AG09319 (cell line): ENCODE measurements at regions not wholly inside any gene's neighbourhood (a gene's known extent, or its start where the extent isn't known, plus 50 kb on each side); places are given as distances from the start of the nearest gene placed in this dataset.
"Not testable (repeated sequence)": the region's sequence is repeated elsewhere in the genome, so short reads cannot be mapped to it uniquely, and the experiment has no call there.

Experiments used
- DNase-seq: peaks from one replicate; pipeline ENCODE4 v3.0.0-alpha.2; 2010; ENCODE audit warnings: low read depth; ENCODE audit errors: extremely low read depth
- CTCF ChIP-seq: IDR thresholded peaks from 2 replicates; pipeline ENCODE4 v1.5.1; 2011; ENCODE audit warnings: low read depth, mild to moderate bottlenecking, inconsistent platforms, low read length, moderate library complexity

- no peak for DNase-seq
Observed at GRCh38 chr2:144621266-144621665, 101.3 kb upstream of the ZEB2 start.

GRCh38 chr2:144619760-144620159 is 99.8 kb upstream of the ZEB2 start:
- DNase-seq: no peak
- TF ChIP-seq CTCF: no peak

More at GRCh38 chr2:144621266-144621665, 101.3 kb upstream of the ZEB2 start:
- no peak for TF ChIP-seq CTCF

- DNase-seq: not testable (repeated sequence)
Observed at GRCh38 chr2:144617171-144617570, 97.3 kb upstream of the ZEB2 start.

GRCh38 chr2:144615866-144616565 is 96.1 kb upstream of the ZEB2 start:
- no peak for TF ChIP-seq CTCF
- DNase-seq: no peak

GRCh38 chr2:144607891-144608521 is 88.1 kb upstream of the ZEB2 start:
- DNase-seq: no peak
- TF ChIP-seq CTCF: no peak

GRCh38 chr2:144607099-144607498 is 87.2 kb upstream of the ZEB2 start:
- no peak for DNase-seq

GRCh38 chr2:144606466-144607095 is 86.7 kb upstream of the ZEB2 start:
- TF ChIP-seq CTCF: no peak
- DNase-seq: no peak

More at GRCh38 chr2:144607099-144607498, 87.2 kb upstream of the ZEB2 start:
- no peak for TF ChIP-seq CTCF
